ENCODE measurements at regions not wholly inside any gene's neighbourhood (a gene's known extent, or its start where the extent isn't known, plus 50 kb on each side); places are given as distances from the start of the nearest gene placed in this dataset.
"Not testable (repeated sequence)": the region's sequence is repeated elsewhere in the genome, so short reads cannot be mapped to it uniquely, and the experiment has no call there.

DNA sequence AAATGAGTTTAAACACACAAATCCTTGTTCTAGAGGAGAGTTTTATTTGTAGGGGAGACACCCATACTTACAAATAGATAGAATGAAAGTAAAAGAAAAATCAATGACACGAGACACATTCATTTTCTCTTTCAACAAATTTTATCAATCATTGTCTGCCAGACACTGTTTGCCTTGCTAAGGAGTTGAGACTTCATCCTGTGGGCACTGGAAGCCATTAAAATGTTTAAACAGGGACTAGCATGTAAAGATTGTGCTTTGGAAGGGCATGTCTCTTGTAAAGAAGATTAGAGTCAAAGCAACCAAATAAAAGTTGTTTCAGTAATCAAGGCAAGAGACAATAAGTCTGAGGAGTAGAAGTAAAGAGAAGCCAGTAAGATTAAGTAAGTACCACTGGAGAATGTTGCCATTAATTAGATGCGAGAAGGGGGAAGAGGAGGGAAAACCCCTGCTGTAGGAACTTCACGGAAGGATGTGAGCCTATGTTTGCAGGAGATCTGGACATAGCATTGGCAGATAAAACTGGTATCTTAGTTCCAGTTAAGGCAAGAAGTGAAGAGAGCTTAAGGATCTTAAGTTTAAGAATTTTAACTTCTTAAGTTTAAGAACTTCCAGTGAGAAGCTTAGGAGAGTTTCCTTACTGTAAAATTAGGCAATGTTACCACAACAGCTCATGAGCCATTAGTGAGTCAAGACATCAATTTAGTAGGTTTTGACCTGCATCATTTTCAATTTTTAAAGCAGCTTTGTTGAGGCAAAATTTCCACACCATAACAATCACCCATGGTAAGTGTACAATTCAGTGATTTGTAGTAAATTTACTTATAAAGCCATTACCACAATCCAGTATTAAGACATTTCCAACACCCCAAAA is 117.0 kb upstream of the UST start:
- in situ Hi-C loops (cut with HindIII; ENCODE audit: low sequenced_read_pairs) = no loop called here
- TF ChIP-seq, protein P1, sequence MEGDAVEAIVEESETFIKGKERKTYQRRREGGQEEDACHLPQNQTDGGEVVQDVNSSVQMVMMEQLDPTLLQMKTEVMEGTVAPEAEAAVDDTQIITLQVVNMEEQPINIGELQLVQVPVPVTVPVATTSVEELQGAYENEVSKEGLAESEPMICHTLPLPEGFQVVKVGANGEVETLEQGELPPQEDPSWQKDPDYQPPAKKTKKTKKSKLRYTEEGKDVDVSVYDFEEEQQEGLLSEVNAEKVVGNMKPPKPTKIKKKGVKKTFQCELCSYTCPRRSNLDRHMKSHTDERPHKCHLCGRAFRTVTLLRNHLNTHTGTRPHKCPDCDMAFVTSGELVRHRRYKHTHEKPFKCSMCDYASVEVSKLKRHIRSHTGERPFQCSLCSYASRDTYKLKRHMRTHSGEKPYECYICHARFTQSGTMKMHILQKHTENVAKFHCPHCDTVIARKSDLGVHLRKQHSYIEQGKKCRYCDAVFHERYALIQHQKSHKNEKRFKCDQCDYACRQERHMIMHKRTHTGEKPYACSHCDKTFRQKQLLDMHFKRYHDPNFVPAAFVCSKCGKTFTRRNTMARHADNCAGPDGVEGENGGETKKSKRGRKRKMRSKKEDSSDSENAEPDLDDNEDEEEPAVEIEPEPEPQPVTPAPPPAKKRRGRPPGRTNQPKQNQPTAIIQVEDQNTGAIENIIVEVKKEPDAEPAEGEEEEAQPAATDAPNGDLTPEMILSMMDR (IDR thresholded peaks at IDR 0.05; ENCODE audit: low read depth, low read length) = no peak
- no peak overlapping the region for H3K4me3 ChIP-seq (ENCODE audit: low read depth, low read length)
- no peak for DNase-seq (ENCODE audit: low read depth, low spot score)

DNA sequence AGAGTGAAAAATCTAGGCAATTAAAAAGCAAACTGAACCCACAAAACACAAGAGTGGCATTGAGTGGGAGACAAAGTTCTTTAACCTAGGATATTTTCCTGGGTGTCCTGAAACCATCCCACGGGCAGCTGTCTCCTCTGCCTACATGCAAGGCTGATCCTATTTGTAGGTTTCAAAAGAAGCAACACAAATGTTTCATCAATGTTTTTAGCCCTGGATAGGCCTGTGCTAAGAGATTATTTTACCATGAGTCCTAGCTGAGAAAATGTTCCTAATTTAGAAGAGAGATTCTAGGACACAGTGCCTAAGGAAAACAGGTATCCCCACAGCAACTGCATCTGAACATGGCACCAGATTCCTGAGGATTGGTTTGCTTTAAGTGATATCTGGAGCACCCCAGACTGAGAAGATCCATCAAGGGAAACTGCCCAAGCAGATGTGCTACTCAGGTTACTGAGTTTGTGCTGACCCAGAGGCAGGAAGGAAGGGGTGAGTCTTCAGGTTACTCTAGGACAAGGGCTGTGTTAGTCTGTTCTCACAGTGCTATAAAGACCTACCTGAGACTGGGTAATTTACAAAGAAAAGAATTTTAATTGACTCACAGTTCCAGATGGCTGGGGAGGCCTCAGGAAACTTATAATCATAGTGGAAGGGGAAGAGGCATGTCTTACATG is 111.6 kb upstream of the UST start:
- TF ChIP-seq, protein P1 (IDR thresholded peaks at IDR 0.05; ENCODE audit: low read depth, low read length) = no peak
- no peak overlapping the region for H3K4me3 ChIP-seq (ENCODE audit: low read depth, low read length)
- no peak for DNase-seq (ENCODE audit: low read depth, low spot score)
- in situ Hi-C loops (cut with HindIII; ENCODE audit: low sequenced_read_pairs) = no loop called here

DNA sequence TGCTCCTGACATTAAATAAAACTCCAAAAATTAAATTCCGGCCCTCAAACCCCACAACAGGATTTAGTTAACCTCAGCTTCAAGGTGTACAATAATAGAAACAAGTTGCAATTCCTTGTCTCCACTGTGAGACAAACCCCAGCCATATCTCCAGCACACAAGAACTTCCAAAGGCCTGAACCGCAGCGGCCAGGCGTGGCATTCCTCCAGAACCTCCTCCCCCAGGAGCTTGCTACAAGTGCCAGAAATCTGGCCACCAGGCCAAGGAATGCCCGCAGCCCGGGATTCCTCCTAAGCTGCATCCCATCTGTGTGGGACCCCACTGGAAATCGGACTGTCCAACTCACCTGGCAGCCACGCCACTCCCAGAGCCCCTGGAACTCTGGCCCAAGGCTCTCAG is 105.0 kb upstream of the UST start:
- in situ Hi-C loops (cut with HindIII; ENCODE audit: low sequenced_read_pairs); H3K4me3 ChIP-seq (ENCODE audit: low read depth, low read length); DNase-seq (ENCODE audit: low read depth, low spot score): not testable (repeated sequence)

DNA sequence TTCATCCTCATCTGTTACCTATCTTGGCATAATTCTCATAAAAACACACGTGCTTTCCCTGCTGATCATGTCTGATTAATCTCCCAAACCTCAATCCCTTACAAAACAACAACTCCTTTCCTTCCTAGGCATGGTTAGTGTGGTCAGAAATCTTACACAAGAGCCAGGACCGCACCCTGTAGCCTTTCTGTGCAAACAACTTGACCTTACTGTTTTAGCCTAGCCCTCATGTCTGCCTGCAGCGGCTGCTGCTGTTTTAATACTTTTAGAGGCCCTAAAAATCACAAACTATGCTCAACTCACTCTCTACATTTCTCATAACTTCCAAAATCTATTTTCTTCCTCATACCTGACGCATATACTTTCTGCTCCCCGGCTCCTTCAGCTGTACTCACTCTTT is 103.6 kb upstream of the UST start:
- in situ Hi-C loops (cut with HindIII; ENCODE audit: low sequenced_read_pairs); DNase-seq (ENCODE audit: low read depth, low spot score); H3K4me3 ChIP-seq (ENCODE audit: low read depth, low read length): not testable (repeated sequence)

DNA sequence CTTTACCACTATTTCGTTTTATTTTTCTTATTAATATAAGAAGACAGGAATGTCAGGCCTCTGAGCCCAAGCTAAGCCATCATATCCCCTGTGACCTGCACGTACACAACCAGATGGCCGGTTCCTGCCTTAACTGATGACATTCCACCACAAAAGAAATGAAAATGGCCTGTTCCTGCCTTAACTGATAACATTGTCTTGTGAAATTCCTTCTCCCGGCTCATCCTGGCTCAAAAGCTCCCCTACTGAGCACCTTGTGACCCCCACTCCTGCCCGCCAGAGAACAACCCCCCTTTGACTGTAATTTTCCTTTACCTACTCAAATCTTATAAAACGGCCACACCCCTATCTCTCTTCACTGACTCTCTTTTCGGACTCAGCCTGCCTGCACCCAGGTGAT is 101.8 kb upstream of the UST start:
- DNase-seq (ENCODE audit: low read depth, low spot score); in situ Hi-C loops (cut with HindIII; ENCODE audit: low sequenced_read_pairs); H3K4me3 ChIP-seq (ENCODE audit: low read depth, low read length): not testable (repeated sequence)

DNA sequence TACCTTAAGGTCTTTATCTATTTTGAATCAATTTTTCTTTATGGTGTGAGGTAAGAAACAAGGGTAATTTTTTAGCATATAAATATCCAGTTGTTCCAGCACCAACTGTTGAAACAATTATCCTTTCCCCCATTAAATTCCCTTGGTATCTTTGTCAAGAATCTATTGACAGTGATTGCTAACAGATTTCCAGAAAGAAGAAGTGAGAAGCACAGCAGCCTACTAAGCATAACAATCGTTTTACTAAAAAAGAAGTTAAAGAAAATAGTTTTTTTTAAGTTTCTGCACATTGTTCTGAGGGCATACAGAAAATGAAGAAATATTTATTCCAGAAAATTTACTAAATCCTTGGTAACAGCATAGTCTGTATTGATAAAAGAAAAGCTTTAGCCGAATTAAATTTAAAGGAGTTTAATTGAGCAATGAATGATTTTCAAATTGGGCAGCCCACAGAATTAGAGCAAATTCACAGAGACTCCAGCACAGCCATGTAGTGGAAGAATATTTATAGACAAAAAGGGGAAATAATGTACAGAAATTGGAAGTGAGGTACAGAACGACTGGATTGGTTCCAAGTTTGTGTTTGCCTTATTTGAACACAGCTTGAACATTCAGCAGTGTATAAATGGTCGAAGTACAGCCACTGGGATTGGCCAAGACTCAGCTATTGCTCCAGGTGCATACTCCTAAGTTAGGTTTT is 97.9 kb upstream of the UST start:
- no peak overlapping the region for H3K4me3 ChIP-seq (ENCODE audit: low read depth, low read length)
- TF ChIP-seq, protein P1 (IDR thresholded peaks at IDR 0.05; ENCODE audit: low read depth, low read length) = no peak
- DNase-seq (ENCODE audit: low read depth, low spot score) = no peak
- in situ Hi-C loops (cut with HindIII; ENCODE audit: low sequenced_read_pairs) = no loop called here

DNA sequence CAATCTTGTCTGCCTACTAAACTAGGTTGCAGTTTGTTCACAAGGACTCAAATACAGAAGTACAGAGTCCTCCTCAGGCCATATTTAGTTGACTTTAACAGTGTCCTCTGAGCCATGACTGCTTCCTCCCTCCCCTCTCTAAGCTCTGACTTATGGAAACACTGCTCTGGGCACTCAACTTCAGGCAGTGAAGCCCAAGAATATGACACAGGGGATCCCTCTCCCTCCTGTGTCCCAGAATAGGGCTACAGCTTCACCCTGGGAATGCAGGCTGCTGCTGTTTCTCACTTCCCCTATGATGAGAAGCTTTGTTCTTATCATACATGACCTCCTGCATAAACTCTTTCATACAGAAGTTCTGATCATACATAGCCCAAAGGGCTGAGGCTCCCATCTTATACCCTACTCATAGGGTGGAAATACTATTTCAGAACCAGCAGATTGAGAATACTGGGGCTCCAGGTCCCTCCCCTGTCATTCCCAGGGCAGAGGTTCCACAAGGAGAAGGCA is 97.3 kb upstream of the UST start:
- in situ Hi-C loops (cut with HindIII; ENCODE audit: low sequenced_read_pairs) = no loop called here
- TF ChIP-seq, protein P1 (IDR thresholded peaks at IDR 0.05; ENCODE audit: low read depth, low read length) = no peak
- no peak for DNase-seq (ENCODE audit: low read depth, low spot score)
- H3K4me3 ChIP-seq (ENCODE audit: low read depth, low read length) = no peak overlapping the region

Data from astrocyte of the spinal cord (primary cell).